M059J (cell line): ENCODE measurements at regions not wholly inside any gene's neighbourhood (a gene's known extent, or its start where the extent isn't known, plus 50 kb on each side); places are given as distances from the start of the nearest gene placed in this dataset.

ENCODE experiments used
- DNase-seq: peaks from one replicate; pipeline ENCODE4 v3.0.0-alpha.2; 2012; ENCODE audit warnings: low read depth

DNA sequence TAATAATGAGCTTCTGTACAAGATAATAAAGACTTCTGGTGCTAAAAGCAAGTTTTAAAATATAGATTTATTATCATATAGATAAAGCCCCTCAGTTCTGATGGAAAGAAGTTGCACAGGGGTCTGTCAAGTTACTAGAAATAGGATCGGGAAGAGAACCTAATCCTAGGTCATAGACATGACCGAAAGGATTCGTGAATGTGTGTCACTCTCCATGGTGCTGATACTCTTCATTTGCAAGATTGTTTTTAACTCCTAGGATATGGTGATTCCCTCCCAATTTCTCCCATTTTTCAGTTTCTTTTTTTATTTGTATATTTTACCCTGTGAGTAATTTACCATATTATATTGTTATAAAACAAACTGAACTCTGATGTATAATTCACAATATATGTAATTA is 58.9 kb upstream of the CTNNA2 start:
- peak; percentile 1 for DNase-seq

DNA sequence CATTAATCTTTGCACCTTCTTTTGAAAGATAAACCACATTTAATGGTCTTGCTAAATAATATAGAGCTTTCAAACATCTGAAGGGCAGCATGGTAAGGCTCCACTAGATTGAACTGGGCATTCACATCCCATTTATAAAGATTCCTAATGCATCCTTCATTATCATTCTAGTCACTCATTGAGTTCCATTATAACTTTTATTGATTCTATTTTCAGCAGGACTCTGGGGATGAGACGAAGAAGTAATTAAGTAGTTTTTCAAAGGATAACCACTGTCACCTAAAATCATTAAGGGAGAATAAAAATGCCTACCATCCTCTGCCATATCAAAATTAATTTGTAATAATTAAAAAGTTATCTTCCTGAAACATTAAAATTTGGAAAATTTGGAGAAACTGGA is 60.2 kb upstream of the CTNNA2 start:
- no peak for DNase-seq

DNA sequence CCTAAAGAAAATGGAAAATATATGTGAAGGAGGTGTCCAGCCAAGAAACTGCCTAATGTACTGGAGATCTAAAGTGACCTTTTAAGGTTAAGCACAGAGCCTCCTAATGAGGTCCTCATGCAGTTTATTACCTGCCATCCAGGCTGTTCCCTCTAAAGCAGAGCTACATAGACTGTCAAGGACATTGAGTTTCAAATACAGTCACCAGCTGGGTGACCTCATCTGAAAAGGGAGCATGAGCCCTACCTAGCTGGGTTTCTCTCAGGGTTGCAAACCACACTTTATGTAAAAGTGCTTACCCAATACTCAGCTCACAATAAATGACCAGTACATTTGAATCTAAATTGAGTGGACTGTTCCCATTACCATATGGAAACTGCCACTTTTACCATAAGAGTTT is 65.4 kb upstream of the CTNNA2 start:
- no peak for DNase-seq

DNA sequence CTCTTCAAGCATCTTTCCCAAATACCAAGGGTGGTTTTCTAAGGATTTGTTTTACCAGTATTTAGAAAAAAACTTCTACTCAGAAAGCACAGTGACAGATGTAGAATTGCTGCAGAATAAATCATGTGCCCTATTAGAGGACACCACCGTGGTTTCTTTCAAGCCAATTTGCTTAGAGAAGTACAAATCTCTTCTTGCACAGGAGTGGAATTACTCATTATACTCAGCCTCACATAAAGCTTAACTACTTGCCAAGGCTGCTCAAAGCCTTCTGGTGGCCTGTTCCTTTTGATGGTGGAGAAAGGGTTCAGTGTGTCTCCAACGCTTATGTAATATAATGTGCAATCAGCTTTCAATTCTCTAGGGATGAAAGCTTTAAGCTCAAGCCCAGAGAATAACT is 66.5 kb upstream of the CTNNA2 start:
- no peak for DNase-seq

DNA sequence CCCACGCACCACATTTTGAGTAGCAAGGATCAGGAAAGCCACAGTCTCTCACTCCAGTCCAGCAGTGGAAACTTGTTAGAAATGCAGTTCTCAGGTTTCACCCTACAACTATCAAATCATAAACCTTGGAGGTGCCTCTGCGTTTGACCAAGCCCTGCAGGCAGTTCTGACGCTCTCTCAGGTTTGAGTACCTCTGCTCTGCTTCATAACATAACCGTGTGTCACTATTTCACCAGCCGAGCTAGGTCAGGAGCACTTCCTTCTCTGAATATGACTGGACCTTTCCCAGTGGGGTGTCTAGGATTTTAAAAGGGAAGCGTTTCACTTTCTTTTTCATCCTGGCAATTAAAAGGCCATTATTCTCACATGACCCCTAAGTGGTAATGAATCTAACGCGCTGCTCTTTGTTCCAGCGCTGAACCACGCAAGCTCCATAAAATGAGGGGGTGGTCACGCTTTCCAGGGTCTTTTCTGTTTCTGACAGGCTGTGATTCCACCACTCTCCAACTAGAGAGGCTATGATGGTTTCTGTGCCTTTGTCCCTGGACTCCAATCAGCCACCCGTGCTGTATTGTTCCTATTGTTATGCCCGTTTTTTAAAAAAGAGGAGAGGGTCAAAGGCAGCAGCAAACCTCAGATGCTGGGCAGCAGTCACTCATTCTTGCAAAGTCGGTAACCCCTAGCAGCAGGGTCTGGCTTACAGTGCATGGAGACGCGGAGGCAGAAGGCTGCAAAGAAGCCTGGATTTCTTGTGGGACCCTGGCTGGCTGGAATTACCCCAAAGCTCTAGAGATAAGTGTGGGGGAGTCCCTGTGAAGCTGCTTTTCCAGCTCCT is 75.2 kb upstream of the CTNNA2 start:
- DNase-seq = peak; percentile 33

DNA sequence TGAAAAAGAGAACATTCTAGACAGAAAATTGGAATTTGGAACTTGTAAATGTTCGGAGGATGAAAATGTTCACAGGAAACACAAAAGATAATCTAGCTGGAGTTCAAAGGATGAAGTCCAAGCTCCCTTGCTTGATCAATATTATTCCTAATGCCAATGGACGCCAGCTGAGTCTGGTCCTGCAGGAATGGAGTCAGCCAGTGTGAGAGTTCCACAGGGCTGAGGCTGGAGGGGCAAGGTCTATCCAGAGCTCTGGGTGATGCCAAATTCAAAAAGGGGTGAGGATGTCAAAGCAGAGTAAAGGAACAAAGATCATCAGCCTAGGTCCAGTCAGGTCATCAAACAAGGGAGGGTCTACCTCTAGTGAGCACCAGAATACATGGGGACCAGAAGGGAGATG is 78.5 kb upstream of the CTNNA2 start:
- DNase-seq = no peak

DNA sequence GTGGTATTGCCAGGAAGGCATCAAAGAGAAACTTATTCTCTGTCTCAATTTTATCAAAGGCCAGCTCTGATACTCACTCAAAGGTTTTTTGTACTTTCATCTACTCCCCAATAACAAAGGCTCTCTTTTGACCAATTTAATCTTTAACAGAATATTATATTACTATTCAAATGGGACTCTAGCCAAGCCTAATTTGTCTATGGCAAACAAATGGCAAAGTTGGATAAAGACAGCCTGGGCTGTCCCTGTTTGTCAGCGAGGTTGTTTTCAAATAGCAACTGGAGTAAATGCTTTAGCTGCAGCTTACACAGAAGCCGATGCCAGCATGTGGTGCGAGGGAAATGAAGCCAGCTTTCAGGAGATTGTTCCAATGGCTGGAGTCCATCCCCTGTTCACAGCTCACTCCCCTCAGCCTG is 80.1 kb upstream of the CTNNA2 start:
- DNase-seq = no peak

DNA sequence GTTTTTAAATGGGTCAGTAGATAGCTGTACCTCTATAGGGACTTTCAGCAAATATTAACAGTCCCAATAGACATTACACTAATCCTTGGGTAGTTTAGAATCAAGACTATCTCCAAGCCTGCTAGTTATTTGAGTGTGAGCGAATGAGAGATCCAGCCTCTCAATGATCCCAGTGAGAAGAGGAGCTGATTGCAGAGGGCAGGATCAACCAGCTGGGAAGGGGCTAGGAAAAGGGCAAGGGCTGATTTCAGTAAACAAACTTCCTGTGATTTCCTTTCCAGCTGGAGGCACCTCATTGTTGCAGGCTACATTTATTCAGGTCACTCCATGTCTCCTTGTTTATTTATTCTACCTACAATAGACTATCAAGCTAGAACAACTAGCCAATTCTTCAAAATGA is 84.1 kb upstream of the CTNNA2 start:
- no peak for DNase-seq

DNA sequence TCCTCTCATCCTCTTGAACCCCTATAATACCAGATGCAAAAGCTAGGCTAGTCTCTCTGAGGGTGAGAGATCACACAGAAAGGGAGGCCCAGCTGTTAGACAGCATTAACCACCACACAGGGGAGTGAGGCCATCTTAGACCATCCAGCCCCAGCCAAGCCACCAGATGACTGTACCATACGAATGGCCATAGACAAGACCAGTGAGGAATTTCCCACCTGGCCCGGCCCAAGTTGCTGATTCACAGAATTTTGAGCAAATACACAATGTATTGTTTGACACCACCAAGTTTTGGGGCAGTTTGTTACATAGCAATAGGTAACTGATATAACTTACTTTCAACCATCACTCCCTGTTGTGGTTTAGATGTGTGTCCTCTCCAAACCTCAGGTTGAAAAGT is 98.2 kb upstream of the CTNNA2 start:
- no peak for DNase-seq

DNA sequence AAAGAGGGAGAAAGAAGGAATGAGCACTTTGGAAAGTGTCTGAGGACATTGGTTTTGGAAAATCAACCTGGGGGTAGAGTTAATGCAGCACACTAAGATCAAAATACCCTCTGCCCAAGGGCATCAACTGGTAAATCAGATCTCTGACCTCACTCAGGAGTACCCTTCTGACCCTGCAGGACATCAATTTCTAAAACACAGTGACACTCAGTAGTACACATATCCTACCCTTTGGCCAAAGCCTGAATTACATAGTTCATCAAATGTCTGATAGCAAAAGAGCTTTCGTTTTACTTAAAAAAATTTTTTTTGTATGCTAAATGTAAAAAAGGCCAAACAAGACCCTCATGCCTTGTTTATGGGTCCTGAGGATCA is 118.4 kb upstream of the CTNNA2 start:
- no peak for DNase-seq

DNA sequence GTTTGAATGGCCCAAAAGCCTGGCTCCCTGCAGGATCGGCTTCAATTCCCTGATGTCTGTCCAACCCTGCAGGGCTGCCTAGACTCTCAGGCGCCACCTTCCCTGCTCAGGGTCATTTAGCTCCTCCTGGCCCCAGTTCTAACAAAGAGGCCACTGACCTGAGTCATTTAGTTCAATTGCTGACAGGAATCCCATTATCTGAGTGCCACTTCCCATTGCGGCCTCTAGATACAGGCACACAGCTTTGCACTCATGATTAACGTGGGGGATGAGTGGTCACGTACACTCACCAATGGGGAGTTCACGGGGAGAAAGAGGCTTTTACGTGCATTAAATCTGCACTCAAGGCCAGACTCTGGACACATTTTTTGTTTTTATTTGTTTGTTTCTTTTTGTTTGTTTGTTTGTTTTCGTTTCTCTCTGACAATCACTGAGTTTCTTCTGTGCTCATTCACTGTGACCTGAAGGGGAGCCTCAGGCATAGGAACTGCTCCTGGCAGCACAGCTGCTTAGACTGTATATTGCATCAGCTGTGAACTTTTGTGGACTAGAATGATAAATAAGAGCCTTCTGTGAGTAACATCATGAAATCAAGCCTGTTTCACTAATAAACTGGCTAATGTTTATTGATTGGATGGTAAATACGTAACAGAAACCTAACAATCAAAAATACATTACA is 118.9 kb upstream of the CTNNA2 start:
- peak; percentile 46 for DNase-seq

DNA sequence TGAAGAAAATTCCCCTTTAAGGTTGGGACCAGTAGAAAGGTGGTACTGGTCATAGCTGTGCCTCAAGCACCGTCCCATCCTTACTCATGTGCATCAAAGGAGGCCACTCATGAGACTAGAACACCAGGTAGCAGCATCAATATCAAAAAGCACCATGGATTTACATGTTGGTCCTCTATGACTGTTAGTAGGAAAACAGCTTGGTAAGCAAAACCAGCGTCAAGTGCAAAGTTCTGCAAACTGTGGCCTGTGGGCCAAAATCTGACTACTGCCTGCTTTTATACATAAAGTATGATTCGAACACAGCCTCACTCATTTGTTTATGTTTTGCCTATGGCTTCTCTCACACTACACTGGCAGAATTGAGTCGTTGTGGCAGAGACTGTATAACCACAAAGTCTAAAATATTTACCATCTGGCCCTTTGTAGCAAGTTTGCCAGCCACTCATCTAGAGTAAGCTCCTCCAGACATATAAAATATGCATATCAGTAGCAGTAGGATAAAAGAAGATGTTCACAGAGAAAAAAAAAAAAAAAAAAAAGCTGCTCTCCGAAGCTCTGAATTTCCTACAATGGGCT is 119.7 kb upstream of the CTNNA2 start:
- peak; percentile 25 for DNase-seq

DNA sequence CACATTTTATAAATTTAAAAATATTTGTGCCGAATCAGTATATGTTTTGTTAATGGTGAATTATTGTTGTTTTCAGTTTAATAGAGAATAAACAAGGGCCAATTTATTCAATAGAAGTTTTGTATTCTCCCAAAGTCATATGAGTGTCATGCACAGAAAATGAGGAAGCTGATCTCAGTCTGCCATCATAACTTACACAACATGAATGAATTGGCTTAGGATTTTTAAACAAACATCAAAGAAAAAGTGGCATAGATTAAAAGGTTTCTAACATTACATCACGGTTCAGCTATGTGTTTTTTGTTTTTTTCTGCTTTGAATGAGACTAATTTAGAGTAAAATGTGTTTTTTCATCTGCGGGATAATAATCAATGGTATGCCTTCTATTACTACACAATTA is 123.4 kb upstream of the CTNNA2 start:
- peak; percentile 3 for DNase-seq

DNA sequence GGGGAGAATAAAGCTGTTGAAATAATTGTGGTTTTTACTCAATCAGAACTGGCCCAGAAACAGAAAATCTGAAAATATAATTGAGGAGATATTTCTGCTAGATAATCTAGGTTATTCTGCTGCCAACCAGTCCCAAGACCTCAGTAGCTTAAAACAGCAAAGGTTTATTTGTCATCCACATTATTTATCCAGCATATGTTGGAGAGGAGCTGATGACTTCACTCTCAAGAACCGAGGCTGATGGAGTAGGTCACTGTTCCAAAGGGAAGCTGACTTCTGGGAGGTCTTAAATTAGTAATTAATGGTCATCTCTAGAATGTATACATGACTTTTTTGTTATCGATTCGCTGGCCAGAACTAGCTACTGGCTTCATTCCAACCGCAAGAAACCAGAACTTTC is 124.8 kb upstream of the CTNNA2 start:
- no peak for DNase-seq

DNA sequence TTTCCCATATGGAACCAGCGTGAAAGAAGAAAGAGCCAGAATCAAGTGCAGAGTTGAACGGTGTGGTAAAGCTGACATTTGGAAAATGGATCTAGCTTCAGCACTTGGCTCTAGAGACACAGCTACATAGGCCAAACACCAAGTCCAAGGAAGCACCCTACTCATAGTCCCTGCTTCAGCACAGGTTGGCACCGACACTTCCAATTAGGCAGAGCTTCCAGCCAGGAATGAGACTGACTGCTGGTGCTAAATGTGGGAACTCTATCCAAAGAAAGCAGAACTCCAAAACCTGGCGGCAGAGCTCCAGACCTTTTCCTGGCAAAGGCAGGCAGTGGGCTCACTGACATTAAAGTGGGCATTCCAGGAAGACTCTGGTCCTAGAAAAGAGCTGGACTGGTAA is 125.4 kb upstream of the CTNNA2 start:
- DNase-seq = no peak

DNA sequence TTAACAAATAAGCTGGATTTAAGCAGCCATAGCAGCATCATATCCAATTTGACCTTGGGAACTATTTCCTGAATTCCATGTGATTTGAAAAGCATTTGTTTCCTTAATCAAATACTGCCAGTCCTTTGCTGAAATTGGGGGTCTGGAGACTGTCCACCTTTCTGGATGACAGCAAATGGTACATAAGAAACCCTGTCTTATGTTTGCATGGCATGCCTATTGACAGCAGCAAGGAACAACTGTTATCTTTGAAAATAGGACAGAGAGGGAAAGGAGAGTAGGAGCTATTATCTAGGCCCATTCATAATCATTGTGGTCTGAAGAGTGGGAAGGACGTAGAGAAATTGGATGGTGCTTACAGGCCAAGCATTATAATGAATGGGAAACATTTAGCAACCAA is 129.2 kb upstream of the CTNNA2 start:
- no peak for DNase-seq

DNA sequence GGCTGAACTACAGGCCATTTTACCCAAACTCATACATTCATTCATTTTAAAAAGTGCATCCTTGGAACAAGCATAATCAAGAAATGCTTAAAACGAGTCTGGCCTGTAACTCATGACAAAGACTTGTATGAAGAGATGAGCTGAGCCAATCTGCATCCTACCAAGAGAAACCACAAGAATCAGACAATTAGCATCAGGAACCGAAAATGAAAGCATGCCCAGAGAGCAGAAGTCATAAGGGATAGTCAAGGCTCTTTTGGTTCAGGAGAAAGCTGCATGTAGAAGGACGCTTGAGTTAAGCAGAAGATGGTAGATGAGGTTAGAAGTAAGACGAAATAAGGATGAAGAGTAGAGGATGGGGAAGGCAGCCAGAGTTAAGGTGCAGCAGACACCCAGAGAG is 137.0 kb upstream of the CTNNA2 start:
- DNase-seq = no peak

DNA sequence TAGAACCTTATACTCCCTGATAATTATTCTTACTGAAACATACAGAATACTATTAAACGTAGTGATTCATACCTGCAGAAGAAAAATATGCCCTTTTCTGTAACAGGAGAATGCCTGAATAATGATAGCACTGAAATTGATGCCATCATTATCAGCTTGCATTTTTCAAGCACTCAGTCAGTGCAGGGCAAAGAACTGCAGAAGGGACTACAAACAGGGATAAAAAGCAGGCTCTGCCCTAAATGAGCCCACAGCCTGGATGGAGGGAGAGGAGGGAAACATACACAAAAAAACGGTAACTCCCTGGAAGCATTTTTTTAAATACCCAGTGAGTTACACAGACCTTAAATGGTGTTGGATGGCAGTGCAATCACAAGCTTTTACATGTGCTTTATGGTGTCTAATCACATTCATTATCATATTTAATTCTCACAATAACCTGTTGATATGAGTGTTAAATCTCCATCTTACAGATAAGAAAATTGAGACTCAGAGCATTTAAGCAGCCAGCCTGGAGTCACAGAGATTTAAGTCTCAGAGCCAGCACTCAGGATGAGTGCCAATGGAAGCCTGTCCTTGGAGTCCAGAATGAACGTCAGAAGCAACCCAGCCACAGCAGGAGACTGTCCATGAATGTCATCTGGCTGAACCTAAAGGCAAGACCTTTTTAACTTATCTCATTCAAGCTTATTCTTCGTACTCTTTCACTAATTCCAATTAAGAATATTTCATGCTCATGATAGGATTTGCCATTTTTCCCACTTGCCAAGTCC is 139.3 kb upstream of the CTNNA2 start:
- no peak for DNase-seq

DNA sequence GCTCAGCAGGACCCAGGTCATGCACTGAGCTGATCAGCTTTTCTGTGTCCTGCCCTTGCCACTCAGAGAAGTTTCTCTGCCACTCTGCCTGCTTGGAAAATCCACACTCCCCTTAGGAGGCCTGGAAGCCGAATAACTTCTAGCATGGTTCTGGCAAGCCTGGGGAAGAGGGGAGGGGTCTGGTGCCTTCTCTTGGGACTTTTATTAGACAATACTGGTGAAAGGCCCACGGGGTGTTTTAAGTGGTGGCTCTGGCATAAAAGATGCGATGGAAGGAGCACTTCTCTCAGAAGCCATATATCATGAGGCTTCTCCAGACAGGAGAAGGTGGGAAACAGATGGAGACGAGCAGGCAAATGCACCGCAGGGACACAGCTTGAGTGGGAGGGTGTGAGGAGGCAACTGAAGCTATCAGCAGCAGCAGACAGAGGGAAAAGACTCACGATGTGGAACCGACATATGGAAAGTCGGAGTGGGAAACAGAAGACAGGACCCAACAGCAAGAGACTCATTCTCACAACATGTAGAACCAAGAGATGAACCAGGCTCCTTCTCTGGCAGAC is 141.8 kb upstream of the CTNNA2 start:
- no peak for DNase-seq

DNA sequence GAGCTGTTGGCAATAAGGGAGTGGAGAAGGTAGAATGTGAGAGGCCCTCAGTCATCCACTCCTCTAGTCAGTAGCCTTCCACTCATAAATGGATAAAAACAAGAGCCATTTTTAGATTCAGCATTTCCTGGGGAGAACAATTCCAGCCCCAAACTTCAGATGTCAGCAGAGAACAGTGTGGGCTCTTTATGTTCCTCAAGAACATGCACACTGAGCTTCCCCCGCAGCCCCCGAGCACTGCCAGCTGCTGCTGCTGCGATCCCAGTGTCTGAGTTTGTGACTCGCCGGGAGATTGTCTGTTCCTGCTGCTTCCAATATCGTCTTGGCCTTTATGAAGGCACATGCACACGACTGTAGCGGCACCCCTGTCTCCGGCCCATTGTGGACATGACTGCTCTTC is 143.7 kb upstream of the CTNNA2 start:
- DNase-seq = no peak

DNA sequence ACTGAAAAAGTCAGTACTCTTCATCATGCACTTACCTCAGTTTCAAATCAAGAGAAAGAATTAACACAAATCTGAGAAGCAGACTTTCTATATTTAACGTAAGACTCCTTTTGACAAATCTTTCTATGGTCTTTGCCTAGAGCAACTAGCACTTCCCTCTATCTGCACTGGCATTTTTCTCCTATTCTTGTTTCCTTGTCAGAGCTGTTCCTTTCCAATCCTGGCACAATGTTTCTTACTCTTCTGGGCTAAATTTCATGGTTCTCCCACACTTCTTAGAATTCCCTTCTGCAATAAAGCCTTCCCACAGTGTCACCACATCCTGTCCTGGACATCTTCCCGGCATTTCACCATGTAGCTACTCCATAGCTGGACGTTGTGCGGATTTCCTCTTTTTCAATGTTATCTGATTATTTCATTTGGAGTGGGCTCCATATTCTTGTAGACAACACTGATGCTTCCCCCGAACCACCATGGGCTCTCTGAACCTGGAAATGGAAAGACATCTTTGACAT is 144.7 kb upstream of the CTNNA2 start:
- DNase-seq = peak; percentile 0

DNA sequence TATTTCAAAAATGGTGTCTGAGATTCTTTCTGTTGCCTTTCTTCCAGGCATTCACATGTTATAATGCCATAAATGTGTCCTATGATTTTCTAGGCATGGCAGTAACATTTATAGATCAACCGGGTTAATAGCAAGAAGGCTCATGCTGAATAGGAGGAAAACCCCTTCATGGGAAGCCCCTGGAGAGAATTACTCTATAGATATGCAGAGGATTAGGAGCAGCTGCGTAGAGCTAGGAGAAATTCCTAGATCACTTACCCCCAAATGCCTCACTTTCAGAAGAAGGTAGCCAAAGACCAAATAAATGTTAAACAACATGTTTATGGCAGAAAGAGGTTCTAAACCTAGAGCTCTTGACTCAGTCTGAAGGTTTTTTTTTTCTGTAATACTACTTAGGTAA is 153.4 kb upstream of the CTNNA2 start:
- DNase-seq = no peak
